Muscle layer of duodenum (tissue), 2 donors: ENCODE measurements at regions not wholly inside any gene's neighbourhood (a gene's known extent, or its start where the extent isn't known, plus 50 kb on each side); places are given as distances from the start of the nearest gene placed in this dataset.

Experiments used
- H3K27ac ChIP-seq: one replicate; pipeline ENCODE4 v1.7.0; 2013; ENCODE audit warnings: mild to moderate bottlenecking, low read length
- H3K27me3 ChIP-seq: one replicate; pipeline ENCODE4 v1.7.0; 2013; ENCODE audit warnings: low read depth, mild to moderate bottlenecking, control low read depth, low read length
- H3K36me3 ChIP-seq, 2 donors: one replicate each; pipeline ENCODE4 v1.7.0; 2013; ENCODE audit warnings: low read length in 2 of 2, control low read depth in 1 of 2, mild to moderate bottlenecking in 1 of 2; ENCODE audit not compliant: insufficient read depth in 2 of 2, control insufficient read depth in 1 of 2
- H3K4me1 ChIP-seq, 2 donors: one replicate each; pipeline ENCODE4 v1.7.0; 2013; ENCODE audit warnings: low read length in 2 of 2, mild to moderate bottlenecking in 2 of 2, control low read depth in 1 of 2, moderate library complexity in 1 of 2; ENCODE audit not compliant: insufficient read depth in 2 of 2, control insufficient read depth in 1 of 2
- H3K4me3 ChIP-seq, 2 donors: one replicate each; pipeline ENCODE4 v1.7.0; 2013; ENCODE audit warnings: low read length in 2 of 2, low read depth in 1 of 2, mild to moderate bottlenecking in 1 of 2
- H3K9me3 ChIP-seq, 2 donors: one replicate each; pipeline ENCODE4 v1.7.0; 2013; ENCODE audit warnings: low read length in 2 of 2, control low read depth in 1 of 2, mild to moderate bottlenecking in 1 of 2; ENCODE audit not compliant: control insufficient read depth in 1 of 2
- donor health status: healthy.

GRCh38 chr6:8908638-8909037, 473.3 kb upstream of the SLC35B3 start:
- Histone ChIP-seq H3K27me3 (no peaks in the 10 kb centered on the region), H3K4me3 (no peak overlapping the region), H3K36me3 (no peaks in the 10 kb centered on the region), H3K9me3 (peaks cover 0 to 8% of the 10 kb centered on the region in 2 donors), H3K4me1 (no peaks in the 10 kb centered on the region), H3K27ac (no peak overlapping the region)

- Histone ChIP-seq H3K4me3 (no peak overlapping the region), H3K27ac (no peak overlapping the region), H3K36me3 (no peaks in the 10 kb centered on the region), H3K4me1 (no peaks in the 10 kb centered on the region), H3K9me3 (peaks cover 0 to 1% of the 10 kb centered on the region in 2 donors), H3K27me3 (no peaks in the 10 kb centered on the region)
Observed at GRCh38 chr6:8906699-8907098, 471.4 kb upstream of the SLC35B3 start.

- Histone ChIP-seq H3K4me1 (no peaks in the 10 kb centered on the region), H3K9me3 (no peaks in the 10 kb centered on the region), H3K36me3 (no peaks in the 10 kb centered on the region), H3K27ac (no peak overlapping the region), H3K4me3 (no peak overlapping the region), H3K27me3 (no peaks in the 10 kb centered on the region)
Observed at GRCh38 chr6:8905757-8906156, 470.4 kb upstream of the SLC35B3 start.

- Histone ChIP-seq H3K27me3 (no peaks in the 10 kb centered on the region), H3K27ac (no peak overlapping the region), H3K4me3 (no peak overlapping the region), H3K4me1 (no peaks in the 10 kb centered on the region), H3K9me3 (no peaks in the 10 kb centered on the region), H3K36me3 (no peaks in the 10 kb centered on the region)
Observed at GRCh38 chr6:8904754-8905153, 469.4 kb upstream of the SLC35B3 start.

- H3K9me3 ChIP-seq: no peaks in the 10 kb centered on the region
- no peak overlapping the region for H3K4me3 ChIP-seq
- H3K4me1 ChIP-seq: no peaks in the 10 kb centered on the region
- H3K27ac ChIP-seq: no peak overlapping the region
- no peaks in the 10 kb centered on the region for H3K36me3 ChIP-seq
- no peaks in the 10 kb centered on the region for H3K27me3 ChIP-seq
Observed at GRCh38 chr6:8900056-8900455, 464.7 kb upstream of the SLC35B3 start.

- Histone ChIP-seq H3K36me3 (no peaks in the 10 kb centered on the region), H3K27me3 (no peaks in the 10 kb centered on the region), H3K4me1 (no peaks in the 10 kb centered on the region), H3K4me3 (no peak overlapping the region), H3K27ac (no peak overlapping the region), H3K9me3 (no peaks in the 10 kb centered on the region)
Observed at GRCh38 chr6:8889514-8889913, 454.2 kb upstream of the SLC35B3 start.

- H3K27me3 ChIP-seq: no peaks in the 10 kb centered on the region
- H3K4me3 ChIP-seq: no peak overlapping the region
- no peak overlapping the region for H3K27ac ChIP-seq
- no peaks in the 10 kb centered on the region for H3K4me1 ChIP-seq
- H3K9me3 ChIP-seq: no peaks in the 10 kb centered on the region
- H3K36me3 ChIP-seq: no peaks in the 10 kb centered on the region
Observed at GRCh38 chr6:8888468-8888867, 453.1 kb upstream of the SLC35B3 start.

- Histone ChIP-seq H3K36me3 (no peaks in the 10 kb centered on the region), H3K27me3 (no peaks in the 10 kb centered on the region), H3K9me3 (no peaks in the 10 kb centered on the region), H3K4me1 (no peaks in the 10 kb centered on the region), H3K4me3 (no peak overlapping the region), H3K27ac (no peak overlapping the region)
Observed at GRCh38 chr6:8881663-8882062, 446.3 kb upstream of the SLC35B3 start.

GRCh38 chr6:8879334-8879733, 444.0 kb upstream of the SLC35B3 start:
- no peaks in the 10 kb centered on the region for H3K4me1 ChIP-seq
- H3K27ac ChIP-seq: no peak overlapping the region
- no peaks in the 10 kb centered on the region for H3K27me3 ChIP-seq
- H3K4me3 ChIP-seq: no peak overlapping the region
- no peaks in the 10 kb centered on the region for H3K36me3 ChIP-seq
- no peaks in the 10 kb centered on the region for H3K9me3 ChIP-seq

- no peaks in the 10 kb centered on the region for H3K27me3 ChIP-seq
- H3K36me3 ChIP-seq: no peaks in the 10 kb centered on the region
- no peaks in the 10 kb centered on the region for H3K4me1 ChIP-seq
- H3K9me3 ChIP-seq: no peaks in the 10 kb centered on the region
- no peak overlapping the region for H3K27ac ChIP-seq
- no peak overlapping the region for H3K4me3 ChIP-seq
Observed at GRCh38 chr6:8875986-8876385, 440.6 kb upstream of the SLC35B3 start.

GRCh38 chr6:8872589-8872988, 437.2 kb upstream of the SLC35B3 start:
- Histone ChIP-seq H3K27me3 (no peaks in the 10 kb centered on the region), H3K36me3 (no peaks in the 10 kb centered on the region), H3K4me1 (no peaks in the 10 kb centered on the region), H3K9me3 (no peaks in the 10 kb centered on the region), H3K4me3 (no peak overlapping the region), H3K27ac (no peak overlapping the region)

GRCh38 chr6:8865451-8865850, 430.1 kb upstream of the SLC35B3 start:
- Histone ChIP-seq H3K4me3 (no peak overlapping the region), H3K4me1 (no peaks in the 10 kb centered on the region), H3K27me3 (no peaks in the 10 kb centered on the region), H3K36me3 (no peaks in the 10 kb centered on the region), H3K27ac (no peak overlapping the region), H3K9me3 (no peaks in the 10 kb centered on the region)
